ENCODE measurements at regions not wholly inside any gene's neighbourhood (a gene's known extent, or its start where the extent isn't known, plus 50 kb on each side); places are given as distances from the start of the nearest gene placed in this dataset.

DNA sequence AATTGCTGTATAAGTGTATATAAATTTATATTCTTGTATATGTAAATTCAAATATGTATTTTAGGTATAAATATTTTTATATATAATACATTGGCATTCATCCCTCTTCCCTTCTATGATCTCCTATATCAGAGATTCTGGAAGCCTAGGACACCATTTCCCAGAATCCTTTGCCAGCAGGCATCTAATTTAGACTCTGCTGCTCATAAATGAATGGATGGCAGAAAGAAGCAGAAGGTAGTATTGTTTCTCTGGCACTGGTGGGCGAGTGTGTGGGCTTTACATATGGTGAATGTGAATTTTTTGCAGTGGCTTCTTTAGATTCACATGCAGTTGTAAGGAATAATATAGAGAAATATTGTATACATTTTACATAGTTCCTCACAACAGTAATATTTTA, 215.2 kb upstream of the THSD7B start:
- TF ChIP-seq, protein P1, sequence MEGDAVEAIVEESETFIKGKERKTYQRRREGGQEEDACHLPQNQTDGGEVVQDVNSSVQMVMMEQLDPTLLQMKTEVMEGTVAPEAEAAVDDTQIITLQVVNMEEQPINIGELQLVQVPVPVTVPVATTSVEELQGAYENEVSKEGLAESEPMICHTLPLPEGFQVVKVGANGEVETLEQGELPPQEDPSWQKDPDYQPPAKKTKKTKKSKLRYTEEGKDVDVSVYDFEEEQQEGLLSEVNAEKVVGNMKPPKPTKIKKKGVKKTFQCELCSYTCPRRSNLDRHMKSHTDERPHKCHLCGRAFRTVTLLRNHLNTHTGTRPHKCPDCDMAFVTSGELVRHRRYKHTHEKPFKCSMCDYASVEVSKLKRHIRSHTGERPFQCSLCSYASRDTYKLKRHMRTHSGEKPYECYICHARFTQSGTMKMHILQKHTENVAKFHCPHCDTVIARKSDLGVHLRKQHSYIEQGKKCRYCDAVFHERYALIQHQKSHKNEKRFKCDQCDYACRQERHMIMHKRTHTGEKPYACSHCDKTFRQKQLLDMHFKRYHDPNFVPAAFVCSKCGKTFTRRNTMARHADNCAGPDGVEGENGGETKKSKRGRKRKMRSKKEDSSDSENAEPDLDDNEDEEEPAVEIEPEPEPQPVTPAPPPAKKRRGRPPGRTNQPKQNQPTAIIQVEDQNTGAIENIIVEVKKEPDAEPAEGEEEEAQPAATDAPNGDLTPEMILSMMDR (IDR thresholded peaks at IDR 0.05), result no peak
- no peak for TF ChIP-seq POLR2AphosphoS5 (IDR thresholded peaks at IDR 0.05)

Measured in breast epithelium (tissue), 3 donors.